DND-41 (cell line): ENCODE measurements at regions not wholly inside any gene's neighbourhood (a gene's known extent, or its start where the extent isn't known, plus 50 kb on each side); places are given as distances from the start of the nearest gene placed in this dataset.

Experiments
- CTCF ChIP-seq: IDR thresholded peaks from 2 replicates; pipeline ENCODE4 v1.5.1; 2012; ENCODE audit warnings: borderline replicate concordance, low read length, moderate library complexity, mild to moderate bottlenecking; ENCODE audit not compliant: poor library complexity, severe bottlenecking; ENCODE audit errors: extremely low read depth
- EZH2 ChIP-seq: IDR thresholded peaks from 3 replicates; pipeline ENCODE4 v1.6.1; 2012; ENCODE audit warnings: borderline replicate concordance, low read depth, mild to moderate bottlenecking, moderate library complexity, low read length, inconsistent platforms; ENCODE audit not compliant: severe bottlenecking

- TF ChIP-seq CTCF (no peak), EZH2 (no peak)
These were observed 126.5 kb upstream of the VKORC1L1 start for GRCh38 chr7:65746398-65746669.
